AG08396 (cell line): ENCODE measurements at regions not wholly inside any gene's neighbourhood (a gene's known extent, or its start where the extent isn't known, plus 50 kb on each side); places are given as distances from the start of the nearest gene placed in this dataset.
A peak's percentile ranks its signal among the peaks of the same experiment; 100 is the strongest.

Experiments used
- DNase-seq: peaks from one replicate; pipeline ENCODE4 v3.0.0; 2012; ENCODE audit warnings: low spot score, mixed read lengths

DNA sequence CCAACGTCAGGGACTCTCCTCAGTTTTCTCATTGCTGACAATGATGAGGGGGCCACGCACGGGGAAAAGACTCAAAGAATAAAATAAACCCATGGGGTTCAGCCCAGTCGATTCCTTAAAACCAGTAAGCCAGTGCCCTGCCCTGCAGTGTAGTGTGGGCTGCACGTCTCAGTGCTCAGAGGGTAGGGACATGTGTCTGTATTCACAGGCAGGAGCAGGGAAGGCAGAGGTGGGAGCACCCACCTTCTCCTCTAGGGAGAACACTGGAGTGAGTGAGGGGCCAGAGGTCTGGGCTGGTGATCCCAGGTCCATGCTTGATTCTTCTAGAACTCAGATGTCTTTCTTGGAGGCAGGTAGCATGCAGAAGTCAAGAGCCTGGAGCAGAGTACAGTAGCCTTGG lies 303.6 kb downstream of the MATN1 start:
- no peak for DNase-seq

DNA sequence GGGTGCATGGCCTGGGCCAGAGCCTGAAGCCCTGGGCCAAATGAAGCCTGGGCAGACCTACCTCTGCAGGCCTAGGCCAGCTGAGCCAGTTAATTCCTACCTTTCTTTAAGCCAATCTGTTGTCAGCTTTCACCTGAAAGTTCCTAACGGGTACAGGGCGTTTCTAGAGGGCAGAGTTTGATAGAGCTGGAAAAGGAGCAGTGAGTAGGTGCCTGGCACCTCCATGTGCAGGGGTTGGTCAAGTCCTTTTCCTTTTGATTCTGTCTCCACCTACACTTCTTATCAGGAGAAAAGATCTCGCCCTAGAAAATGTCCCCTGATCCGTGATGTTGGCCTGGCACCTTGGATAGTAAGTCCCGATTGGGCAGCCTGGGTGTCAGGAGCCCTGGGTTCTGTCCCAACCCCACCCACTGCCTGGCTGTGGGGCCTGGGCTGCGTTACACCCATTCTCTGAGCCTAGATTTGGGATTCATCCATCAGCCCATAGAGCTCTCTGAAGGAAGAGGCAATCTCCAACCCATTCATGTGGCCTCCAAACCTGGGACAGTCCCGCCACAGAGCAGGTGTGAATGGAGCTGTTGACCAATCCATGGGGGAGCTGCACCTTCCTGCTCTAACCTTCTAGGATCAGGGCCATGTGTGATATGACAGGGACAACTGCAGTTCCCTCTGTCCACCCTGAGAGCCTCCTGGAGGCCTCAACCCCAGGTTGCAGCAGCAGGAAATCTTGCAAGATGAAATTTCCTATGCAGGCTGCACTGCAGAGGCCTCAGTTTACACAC lies 304.3 kb downstream of the MATN1 start:
- DNase-seq = no peak

DNA sequence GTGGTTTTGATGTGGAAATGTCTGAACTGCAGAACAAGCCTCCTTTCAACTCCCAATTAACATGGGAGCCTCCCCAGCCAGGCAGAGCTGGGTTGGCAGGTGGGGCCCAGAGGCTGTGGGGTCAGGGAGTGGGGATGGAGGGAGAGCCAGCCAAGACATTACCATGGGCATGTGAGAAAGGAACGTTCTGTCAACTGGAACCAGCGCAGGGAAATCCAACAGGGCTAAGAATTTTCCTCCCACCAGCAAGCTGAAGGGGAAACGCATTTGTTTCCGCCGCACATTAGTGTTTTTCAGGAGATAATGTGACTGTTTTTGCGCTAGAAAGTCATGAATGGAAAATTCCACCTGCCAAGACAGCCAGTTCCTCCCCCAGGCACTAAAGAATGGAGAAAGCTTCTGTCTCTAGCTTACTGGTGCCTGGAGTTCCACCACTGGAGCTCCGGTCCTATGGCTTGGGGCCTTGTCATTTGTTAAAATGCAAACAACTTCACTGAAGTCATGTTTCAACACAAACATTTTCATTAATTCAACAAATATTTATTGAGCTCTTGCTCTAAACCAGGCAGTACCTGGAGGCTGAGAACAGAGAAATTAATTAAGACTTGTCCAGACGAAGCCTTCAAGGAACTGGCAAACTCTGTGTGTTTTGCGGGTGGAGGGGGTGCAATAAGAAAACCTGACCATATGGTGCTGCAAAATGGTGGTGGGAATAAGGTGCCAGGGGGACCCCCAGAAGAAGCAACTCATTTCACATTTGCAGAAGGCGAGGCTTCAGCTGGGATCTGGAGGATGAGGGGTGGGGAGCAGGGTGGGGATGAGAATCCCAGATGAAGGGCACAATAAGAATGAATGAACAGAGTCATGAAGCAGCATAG lies 305.1 kb downstream of the MATN1 start:
- DNase-seq = no peak

DNA sequence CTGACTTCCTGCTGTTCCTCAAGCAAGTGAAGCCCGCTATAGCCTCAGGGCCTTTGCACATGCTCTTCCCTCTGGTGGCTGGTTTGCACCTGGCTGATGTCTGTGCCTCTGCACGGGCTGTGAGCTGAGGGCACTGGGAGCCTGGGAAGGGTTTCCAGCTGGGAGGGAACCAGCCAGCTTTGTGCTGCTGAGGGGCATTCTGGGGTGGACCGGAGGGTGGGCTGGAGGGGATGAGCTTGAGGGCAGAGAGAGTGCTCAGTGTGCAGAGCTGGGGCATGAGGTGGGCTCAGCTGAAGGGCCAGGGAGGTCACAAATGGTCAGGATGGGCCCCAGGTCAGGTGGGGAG lies 305.7 kb downstream of the MATN1 start:
- DNase-seq = no peak

DNA sequence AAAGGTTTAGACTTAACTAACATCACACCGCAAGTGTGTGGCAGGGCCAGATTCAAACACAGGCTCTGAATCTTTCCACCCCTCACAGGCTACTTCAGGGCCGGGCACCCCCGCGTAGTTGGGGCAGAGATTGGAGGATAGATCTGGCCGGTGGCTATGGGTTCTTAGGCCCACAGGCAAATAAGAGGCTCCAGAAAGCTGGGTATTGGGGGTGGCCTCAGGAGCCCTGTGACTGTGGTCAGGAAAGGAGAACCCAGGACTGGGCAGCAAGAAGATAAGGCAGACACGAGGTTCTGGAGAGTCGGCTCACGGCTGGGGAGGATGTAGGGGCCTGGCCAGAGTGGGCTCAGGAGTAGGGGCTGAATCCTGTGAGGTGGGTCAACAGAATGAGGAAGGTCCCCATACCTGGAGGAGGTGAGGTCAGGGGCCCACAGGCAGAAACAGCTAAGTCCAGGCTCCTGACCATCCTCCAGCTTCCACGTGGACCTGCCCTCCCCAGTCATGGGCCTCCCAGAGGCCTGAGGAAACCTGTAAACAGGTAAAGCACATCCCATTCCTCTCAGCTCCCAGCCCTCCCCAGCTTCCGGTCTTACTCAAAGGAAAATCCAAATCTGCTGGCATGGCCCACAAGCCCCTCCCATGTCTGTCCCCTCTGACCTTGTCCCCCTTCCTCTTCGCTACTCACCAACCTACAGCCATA lies 306.2 kb downstream of the MATN1 start:
- DNase-seq = no peak

DNA sequence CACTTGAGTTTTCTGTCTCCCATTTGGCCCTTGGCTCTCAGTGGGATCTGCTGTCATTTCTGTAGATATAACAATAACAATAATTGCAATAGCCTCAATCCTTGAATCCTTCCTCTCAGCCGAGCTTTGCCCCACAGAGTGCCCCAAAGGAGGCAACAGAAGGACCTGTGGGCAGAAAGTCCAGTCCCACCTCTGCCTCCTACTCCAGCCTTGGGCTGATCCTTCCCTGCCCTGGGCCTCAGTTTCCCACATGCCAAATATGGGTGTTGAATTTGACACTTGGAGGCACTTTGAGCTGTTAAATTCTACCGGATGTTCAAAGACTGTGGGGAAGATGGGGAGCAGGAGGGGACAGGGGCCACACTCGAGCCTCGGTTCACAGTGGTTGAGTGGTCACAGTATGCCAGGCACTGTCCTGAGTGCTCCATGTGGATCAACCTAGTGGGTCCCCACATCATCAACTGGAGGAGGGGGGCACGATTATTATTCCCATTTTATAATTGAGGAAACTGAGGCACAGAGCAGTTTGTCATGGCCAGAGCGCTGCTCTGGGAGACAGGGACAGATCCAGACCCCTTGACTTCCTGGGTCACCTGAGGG lies 307.1 kb downstream of the MATN1 start:
- DNase-seq = no peak

DNA sequence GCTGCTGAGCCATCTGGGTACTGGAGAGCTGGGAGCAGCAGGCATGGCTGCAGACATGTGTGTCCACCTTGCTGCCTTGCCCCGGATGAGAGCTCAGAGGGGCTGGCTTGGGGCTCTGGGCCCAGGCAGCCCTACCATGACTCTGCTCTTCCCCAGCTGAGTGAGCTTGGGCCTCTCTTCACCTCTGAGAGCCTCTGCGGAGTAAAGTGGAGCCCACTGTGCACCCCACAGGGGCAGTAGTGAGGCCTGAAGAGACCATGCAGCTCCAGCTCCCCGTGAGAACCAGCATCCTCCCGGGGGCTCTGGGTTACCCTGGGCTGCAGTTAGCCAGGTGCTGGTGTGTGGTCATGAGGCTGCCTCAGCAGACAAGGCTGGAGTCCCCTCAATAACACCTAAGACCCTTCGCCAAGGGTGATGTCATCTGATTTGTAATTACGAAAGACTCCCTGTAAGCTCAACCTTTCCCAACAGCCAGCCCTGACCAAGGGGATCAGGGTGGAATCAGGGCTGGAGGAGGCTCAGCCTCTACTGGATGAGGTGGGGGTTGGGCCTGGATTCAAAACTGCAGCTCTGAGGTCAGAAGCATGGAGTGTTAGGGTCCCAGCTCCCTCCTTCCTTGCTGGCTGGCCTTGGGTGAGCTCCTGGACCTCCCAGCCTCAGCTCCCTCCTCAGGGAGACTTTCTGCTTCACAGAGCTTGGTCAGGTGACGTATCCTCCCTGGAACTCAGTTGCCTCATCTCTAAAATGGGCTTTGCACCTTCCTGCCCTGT lies 308.0 kb downstream of the MATN1 start:
- DNase-seq = peak; percentile 2

DNA sequence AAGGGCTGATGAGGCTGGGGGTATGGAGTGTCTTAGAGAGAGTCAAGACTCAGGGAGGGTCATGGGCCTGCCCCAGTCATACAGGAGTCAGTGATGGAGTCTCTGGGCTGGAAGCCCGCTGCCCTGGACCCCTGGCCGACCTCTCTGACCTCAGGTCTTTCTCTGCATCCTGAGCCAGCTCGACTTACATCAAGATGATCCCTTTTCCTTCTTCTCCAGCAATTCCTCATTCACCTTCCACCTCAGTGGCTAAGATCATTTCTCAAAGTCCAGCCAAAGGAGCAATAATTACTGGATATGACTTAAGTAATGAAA lies 308.6 kb downstream of the MATN1 start:
- DNase-seq = no peak

DNA sequence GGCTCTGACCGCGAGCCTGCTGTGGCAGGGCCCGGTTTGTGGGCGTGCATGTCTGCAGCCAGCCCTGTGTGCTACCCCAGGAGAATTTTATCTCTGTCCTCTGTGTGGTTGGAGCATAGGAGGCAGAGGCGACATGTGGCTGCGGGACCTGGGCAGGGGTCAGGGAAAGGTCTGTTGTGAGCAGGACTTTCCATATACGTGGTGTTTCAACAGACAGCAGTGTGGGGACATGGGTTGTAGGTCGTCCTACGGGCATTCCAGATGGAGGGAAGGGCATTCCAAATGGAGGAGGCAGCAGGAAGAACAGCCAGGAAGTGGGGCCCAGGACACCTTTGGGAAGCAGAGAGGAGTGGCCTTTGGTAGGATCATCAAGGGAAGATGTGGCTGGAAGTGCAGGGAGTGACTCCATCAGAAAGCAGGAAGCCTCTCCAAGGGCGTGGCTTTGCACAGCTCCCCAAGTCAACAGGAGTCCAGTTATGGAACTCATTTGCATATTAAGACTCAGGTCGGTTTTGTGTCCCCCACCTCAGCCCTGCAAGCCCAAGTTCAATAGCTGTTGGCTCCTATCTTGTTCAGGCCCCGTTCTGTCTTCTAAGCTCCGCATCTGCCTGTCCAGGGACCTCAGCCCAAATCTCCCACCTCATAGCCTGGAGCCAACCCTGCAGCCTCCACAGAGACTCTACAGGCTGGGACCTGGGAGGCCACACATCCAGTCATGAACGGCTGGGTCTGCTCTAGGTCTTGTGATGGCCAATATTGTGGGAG lies 309.1 kb downstream of the MATN1 start:
- DNase-seq = no peak

DNA sequence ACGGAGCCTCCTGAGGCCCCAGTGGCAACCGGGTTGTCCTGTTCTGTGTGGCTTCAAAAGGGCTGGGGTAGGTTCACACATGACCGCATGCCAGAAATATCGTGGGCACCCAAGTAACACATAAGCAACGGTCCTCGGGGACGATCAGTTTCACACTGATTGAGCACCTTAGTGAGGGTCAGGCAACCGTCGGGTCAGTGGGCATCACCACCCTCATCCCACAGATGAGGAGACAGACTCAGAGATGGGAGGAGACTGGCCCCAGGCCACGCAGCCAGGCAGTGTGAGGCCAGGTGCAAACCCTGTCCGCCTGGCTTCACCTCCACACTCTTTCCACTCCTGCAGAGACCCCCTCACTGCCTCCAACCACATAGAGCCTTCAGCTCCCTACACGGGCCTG lies 309.8 kb downstream of the MATN1 start:
- DNase-seq = no peak

DNA sequence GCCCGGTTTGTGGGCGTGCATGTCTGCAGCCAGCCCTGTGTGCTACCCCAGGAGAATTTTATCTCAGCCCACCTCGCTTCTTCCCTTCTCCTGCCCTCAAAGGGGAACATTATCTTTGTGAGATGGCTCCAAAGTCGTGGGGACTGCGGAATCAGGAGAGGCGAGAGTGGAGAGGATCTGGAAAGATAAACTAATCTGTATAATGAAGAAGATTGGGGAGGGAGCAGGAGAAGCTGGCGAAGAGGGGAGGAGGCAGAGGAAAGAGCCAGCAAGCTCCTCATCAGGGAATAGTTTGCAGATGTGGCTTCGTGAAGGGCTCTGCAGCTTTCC lies 310.3 kb downstream of the MATN1 start:
- no peak for DNase-seq

DNA sequence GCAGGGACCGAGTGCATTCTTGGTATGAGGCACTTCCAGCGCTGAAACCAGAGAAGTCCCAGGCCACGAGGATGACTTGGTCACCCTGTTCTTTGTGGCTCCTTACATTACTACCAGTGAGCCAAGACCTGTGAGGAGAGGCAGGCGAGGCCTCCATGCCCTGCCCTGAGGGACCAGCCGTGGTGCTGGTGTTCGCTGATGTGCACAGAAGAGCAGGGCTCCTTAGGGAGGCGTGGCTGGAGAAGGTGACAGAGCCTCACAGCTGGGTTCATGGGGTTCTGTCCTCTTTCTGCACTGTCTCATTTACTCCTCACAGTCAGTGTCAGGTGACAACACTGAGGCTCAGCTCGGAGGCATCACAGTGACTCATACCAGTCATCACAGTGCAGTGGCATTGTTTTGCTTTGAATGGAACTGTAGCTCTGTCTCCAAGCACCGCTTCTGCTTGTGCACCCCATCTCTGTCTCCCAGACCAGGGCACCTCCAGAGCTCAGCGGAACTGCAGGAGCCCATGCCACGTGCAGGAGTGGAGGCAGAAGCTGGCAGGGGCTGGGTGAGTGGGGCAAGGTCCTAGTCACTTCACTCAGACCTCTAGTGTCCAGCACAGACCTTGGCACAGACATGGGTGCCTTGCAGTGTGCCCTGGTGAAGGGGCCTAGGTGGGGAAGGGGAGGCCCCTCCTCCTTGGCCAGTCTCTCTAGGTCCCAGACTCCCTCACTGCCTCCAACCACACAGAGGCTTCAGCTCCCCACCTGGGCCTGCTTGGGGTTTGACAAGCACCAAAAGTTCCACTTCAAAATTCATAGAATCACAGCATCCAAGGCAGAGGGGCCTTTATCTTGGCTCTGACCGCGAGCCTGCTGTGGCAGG lies 310.9 kb downstream of the MATN1 start:
- DNase-seq = no peak

DNA sequence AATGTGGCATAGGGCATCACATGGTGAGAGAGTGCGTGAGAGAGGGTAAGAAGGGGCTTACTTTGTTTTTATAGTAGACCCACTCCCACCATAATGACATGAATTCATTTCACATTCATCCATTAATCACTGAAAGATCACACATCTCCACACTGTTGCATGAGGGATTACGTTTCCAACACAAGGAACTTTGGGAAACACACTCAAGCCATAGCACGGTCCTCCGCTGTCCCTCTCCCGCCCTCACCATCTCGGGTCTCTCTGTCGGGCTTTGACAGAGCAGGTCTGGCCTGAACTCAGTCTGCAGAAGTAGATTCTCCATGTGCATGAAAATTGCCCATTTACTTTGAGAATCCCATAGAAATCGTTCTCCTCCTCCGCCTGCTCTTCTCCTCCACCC lies 312.2 kb downstream of the MATN1 start:
- no peak for DNase-seq

DNA sequence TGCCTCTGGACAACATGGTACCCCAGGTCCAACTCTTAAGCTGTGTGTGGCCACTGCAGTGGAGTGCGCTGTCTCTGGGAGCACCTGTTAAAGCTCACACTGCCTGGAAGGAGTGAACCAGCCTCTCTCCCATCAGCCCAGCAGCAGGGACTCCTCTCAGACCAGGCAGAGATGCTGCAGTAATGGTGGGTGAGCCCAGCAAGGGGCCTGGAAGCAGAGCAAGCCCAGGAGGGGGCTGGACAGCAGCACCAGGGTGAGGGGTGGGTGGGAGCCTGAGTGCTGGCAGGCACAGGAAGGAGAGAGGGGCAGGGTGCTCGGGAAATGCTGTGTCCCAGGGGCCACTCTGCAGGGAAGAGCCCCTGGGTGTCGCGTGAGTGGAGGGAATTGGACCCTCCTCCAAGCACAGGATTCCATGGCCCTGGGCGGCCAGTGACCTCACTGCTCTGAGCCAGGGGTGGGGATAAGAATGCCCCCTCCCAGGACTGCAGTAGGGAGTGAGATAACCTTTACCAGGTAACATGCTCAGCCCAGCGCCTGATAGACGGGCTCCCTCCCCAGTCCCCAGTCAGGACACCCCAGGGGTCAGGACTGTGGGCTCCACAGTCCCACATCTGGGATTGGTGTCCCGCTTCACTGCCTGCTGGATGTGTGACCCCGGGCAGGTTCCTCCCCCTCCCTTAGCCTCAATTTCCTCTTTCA lies 313.1 kb downstream of the MATN1 start:
- DNase-seq = no peak

DNA sequence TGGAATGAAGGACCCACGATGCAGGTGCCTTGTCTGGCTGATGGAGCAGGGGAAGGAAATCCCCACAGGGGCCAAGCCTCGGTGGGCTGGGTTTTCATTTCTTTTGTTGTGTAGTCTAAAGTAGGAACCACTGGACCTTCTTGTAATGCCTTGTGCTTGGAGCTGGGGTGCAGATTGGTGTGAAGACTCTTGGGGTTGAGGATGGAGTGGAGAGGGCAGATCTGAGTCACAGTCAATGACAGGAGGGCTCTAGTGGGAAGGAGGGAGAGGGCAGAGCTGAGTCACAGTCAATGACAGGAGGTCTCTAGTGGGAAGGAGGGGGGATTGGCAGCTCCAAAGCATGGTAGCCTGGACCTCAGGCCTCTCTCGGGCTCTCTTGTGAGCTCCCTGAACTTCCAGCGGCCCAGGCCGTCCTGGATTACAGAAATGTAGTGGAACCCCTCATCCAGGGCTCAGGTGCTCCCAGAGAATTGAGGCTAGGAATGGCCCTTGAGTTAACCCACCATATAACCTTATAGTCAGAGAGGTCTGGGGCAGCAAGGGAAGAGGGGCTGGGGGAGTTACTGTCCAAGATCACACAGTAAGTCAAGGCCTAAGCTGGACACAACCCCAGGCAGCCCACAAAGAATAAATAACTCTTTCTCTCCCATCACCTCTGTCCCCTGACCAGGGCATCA lies 313.8 kb downstream of the MATN1 start:
- no peak for DNase-seq

DNA sequence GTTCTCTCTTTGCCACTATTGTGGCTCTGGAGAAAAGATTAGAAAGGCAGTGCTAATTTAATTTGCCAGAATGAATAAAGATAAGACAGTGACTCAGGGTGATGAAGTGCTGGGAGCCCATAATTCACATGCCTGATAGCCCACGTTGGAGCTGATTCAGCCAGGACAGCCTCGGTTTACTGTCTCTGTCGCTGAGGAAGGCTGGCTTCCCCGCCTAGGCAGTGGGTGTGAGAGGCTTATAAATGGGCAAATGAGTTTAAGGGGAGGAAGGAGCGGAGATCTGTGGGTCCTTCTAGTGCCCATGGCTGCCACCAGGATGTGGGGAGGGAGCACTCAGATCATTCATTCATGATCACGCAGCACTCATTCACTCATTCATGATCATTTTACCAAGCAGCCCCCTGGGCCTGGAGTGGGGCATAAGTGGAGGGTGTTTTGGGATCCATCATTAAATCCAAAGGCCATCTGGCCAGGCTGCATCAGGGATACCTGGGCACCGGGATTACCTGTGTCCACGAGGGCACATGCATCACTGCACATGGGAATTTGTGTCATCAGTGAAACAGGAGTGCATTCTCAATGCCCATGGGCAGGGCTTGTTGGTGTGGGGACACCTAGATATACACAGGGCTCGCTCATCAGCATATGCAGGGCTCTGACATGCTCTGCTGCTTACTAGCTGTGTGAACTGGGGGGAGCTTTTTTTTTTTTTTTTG lies 315.4 kb downstream of the MATN1 start:
- no peak for DNase-seq

DNA sequence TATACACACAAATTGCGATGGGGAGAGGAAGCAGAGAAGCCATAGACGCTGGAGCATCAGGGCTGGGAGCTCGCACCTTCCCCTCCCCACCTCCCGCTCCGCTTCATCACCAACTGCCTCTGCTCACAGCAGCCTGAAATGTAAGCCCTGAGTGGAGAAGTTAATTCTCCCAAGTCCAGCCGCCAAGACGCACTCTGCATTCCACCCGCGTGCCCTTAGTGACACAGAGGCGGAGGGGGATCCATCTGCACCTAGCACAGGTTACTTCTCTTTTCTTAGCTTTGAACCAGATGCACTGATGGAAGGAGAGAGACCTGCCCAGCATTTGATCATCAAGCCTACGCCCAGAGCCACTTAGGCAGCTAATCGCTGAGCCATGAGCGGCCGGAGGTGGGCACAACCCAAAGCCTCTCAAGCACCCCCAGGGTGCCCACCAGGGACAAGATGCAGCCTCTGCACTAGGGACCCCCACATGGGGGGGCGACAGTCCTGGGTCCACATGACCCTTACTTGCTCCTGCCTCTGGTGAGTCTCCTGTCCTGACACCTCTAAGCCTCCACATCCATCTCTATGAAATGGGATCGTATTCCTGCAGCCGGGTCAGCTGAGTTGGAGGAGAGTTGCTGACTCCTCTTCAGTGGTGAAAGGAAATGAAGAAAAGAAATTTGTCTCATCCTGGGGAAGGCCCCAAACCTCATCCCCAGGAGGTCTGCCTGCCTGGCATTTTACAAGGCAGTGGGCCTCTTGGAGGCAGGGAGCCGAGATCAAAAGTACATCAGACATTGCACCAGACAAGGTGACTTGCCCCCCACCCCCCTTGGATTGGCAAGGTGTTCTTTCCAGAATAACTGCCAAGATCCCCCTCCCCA lies 316.2 kb downstream of the MATN1 start:
- DNase-seq = no peak
